GM12874 (cell line): ENCODE measurements at regions not wholly inside any gene's neighbourhood (a gene's known extent, or its start where the extent isn't known, plus 50 kb on each side); places are given as distances from the start of the nearest gene placed in this dataset.

Source experiments
- TF ChIP-seq, protein P1 (sequence below): IDR thresholded peaks from 2 replicates; pipeline ENCODE4 v1.5.1; 2011; ENCODE audit warnings: low read depth, mild to moderate bottlenecking, control low read depth, low read length, moderate library complexity; ENCODE audit not compliant: insufficient read depth

DNA sequence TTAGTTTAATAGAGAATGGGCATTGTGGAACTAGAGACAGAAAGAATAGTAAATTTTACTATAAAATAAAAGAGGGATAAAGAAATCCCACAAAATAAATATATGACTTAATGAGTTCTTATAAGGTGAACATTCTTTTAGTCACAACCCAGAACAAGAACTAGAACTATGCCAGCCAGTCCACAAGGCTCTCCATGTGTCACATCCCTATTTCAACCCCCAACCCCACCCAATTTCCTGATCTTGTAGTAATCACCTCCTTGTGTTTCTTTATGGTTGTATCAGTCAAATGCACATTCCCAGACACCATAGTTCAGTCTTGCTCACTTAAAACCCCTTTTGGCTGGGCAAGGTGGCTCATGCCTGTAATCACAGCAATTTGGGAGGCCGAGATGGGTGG is 662.3 kb upstream of the CAMK1G start:
- TF ChIP-seq, protein P1, sequence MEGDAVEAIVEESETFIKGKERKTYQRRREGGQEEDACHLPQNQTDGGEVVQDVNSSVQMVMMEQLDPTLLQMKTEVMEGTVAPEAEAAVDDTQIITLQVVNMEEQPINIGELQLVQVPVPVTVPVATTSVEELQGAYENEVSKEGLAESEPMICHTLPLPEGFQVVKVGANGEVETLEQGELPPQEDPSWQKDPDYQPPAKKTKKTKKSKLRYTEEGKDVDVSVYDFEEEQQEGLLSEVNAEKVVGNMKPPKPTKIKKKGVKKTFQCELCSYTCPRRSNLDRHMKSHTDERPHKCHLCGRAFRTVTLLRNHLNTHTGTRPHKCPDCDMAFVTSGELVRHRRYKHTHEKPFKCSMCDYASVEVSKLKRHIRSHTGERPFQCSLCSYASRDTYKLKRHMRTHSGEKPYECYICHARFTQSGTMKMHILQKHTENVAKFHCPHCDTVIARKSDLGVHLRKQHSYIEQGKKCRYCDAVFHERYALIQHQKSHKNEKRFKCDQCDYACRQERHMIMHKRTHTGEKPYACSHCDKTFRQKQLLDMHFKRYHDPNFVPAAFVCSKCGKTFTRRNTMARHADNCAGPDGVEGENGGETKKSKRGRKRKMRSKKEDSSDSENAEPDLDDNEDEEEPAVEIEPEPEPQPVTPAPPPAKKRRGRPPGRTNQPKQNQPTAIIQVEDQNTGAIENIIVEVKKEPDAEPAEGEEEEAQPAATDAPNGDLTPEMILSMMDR: no peak

DNA sequence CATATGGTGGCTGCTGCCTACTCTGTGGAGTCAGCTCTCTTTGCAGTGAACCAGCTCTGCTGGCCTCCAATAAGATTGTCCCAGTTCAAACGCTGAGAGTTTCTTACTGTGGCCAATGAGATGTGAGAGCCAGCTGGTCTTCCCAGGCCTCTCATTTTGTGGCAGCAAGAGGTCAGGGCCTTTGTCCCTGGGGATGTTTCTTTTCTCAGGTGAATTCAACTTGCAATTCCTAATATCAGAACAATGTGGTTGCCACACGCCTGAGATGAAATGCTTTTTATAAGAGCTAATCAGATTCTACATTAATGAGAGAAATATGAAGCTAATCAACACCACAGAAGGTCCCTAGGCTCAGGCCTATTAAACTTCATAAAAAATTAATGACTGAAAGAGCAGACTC is 660.1 kb upstream of the CAMK1G start:
- TF ChIP-seq, protein P1: no peak

DNA sequence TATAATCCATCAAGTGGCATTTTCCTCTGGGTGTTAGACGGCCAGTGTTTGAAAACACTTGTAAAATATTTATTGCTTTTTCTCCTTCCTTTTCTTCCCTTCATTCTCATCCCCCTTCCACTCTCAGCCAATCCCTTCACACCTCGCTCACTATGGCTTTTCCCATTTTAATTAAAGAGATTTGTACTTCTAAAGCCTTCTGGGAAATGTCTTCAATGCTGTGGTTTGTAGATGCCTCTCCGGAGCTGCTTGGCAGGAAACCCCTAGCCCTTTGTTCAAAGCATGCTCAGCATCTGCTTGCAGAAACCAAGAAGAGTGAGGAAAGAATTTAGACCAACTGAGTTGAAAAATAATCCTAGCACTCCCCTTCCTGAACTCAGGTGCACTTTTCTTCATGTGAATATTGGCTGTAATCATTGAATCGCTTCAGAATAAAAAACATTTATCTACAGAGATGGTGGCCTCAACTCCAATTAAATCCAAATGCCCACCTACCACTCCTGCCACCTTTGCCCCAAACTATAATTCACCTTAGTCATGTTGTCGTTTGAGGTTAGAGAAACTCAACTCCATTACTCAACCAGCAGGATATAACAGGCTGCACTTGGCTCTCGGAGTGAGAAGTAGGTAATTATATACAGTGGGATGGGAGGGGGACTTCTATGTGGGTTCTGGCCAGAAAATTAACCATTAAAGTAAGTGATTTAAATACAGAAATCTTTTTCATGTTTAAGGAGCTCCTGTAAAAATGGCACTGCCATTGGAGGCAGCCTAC is 659.4 kb upstream of the CAMK1G start:
- TF ChIP-seq, protein P1: no peak

DNA sequence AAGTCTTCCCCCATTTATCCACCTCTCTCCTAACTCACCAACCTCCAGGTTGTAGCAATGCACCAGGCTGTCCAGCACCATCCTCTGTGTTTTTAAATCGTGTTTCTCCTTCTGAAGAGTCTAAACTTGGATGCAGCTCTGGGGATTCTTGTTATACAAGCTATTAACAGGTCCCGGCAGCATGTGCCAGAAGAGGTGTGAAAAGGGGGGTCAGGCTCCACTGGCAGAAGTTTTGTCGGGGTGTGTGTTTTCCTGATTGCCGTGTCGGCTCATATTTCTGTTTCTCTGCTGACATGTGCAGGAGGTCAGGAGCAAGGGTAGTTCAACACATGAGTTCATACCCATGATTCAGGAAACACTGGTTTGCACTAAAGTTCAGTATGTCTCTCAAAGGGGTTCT is 658.6 kb upstream of the CAMK1G start:
- TF ChIP-seq, protein P1: no peak

DNA sequence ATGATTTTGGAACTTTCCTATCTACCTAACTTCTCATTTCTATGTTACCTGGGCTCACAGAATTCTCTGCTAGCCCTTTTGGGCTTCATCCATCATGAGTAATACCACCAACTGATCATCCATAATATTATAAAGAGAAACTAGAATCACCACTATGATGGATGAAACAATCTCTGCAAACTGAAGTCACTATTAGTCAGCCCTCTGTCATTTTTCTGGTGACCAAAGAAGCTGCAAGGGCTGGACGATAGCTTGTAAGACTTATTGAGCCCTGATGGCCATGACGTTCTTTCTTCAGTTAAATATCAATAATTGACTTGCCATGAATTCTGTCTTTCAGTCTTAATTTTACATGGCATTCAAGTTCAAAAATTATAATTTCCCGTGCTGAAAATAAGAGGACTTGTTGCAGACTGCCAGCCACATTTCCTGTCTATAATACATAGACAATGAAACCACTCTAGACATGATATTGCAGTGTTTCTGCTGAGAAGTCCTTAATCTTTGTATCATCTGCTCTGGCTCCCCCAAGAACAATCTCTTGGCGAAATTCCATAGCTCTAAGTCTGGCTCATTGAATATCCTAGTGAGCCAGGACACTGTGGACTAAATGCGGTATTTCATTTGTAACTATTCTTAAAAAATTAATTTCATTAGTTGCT is 655.0 kb upstream of the CAMK1G start:
- TF ChIP-seq, protein P1: no peak

DNA sequence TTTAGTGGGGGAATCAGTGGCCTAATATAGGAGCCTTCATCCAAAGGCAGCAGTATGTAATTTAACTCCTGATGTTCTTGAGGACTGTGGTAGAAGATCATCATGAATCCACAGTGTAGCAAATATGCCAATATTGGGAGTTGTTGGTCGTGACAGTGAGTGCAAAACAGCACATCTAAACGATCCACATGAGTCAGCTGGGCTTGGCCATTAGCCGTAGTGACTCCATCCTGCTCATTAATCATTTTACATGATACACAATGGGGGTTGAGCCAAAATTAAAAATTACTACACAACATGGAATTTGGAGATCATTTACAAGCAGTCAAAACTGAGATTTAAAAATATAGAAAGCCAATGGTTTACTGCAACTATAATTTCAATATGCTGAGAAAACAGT is 653.9 kb upstream of the CAMK1G start:
- TF ChIP-seq, protein P1: no peak

DNA sequence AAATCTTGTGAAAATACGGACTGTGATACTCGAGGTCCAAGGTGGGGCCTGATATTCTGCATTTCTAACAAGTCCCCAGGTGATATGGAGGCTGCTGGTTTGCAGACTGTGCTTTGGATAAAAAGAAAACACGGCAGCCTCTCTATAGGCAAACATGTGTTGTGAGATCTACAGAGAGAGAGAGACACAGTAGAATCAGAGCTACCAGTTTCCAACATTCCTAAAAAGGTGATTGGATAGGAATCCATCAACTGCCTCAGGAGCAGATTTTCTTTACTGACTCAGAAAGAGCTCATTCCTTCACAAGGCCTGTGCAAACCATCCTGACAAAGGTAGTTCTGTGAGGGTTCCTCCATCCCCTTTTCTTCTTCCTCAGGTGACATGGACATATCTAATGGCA is 651.6 kb upstream of the CAMK1G start:
- TF ChIP-seq, protein P1: no peak
